SJSA1 (cell line): ENCODE measurements at regions not wholly inside any gene's neighbourhood (a gene's known extent, or its start where the extent isn't known, plus 50 kb on each side); places are given as distances from the start of the nearest gene placed in this dataset.

Experiments used
- DNase-seq, 2 experiments: peaks; one replicate each; pipeline ENCODE4 v3.0.0-alpha.2; 2015 to 2020; ENCODE audit warnings: low spot score in 2 of 2, low read depth in 1 of 2
- H3K27ac ChIP-seq: fragments of 250-450 bp; sonication (Bioruptor Pico); 2 replicates; pipeline ENCODE4 v1.5.1; 2020; ENCODE audit warnings: mild to moderate bottlenecking, moderate library complexity
- H3K27me3 ChIP-seq: fragments of 250-450 bp; sonication (Bioruptor Pico); replicated peaks from 2 replicates; pipeline ENCODE4 v1.5.1; 2020; ENCODE audit warnings: mild to moderate bottlenecking, moderate library complexity
- H3K36me3 ChIP-seq: fragments of 250-450 bp; sonication (Bioruptor Pico); 2 replicates; pipeline ENCODE4 v1.5.1; 2020; ENCODE audit warnings: mild to moderate bottlenecking
- H3K4me1 ChIP-seq: fragments of 250-450 bp; sonication (Bioruptor Pico); replicated peaks from 2 replicates; pipeline ENCODE4 v1.6.1; 2021; ENCODE audit warnings: mild to moderate bottlenecking
- H3K4me3 ChIP-seq: fragments of 250-450 bp; sonication (Bioruptor Pico); 2 replicates; pipeline ENCODE4 v1.5.1; 2020; ENCODE audit warnings: mild to moderate bottlenecking
- H3K9me3 ChIP-seq: fragments of 250-450 bp; sonication (Bioruptor Pico); replicated peaks from 2 replicates; pipeline ENCODE4 v1.5.1; 2020; ENCODE audit warnings: mild to moderate bottlenecking

DNA sequence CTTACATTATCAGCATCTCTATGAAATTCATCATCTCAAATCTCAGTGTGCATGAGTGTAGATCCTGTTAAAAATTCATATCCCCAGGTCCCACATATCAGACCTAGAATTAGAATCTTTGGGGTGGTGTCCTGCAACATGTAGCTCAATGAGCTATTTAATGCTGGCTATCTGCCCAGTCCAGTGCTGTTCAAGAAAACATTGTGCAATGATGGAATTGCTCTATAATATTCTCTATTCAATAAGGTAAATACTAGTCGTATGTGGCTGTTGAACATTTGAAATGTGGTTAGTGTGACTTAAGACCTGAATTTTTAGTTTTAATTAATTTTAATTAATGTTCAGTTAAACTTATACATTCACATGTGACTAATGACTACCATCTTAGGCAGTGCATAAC lies 127.4 kb downstream of the NOL4 start:
- no peaks in the 10 kb centered on the region for H3K9me3 ChIP-seq
- no peak overlapping the region for H3K27ac ChIP-seq
- no peaks in the 10 kb centered on the region for H3K4me1 ChIP-seq
- H3K27me3 ChIP-seq, result no peaks in the 10 kb centered on the region
- no peaks in the 10 kb centered on the region for H3K36me3 ChIP-seq
- H3K4me3 ChIP-seq, result no peak overlapping the region
- no peak for DNase-seq

DNA sequence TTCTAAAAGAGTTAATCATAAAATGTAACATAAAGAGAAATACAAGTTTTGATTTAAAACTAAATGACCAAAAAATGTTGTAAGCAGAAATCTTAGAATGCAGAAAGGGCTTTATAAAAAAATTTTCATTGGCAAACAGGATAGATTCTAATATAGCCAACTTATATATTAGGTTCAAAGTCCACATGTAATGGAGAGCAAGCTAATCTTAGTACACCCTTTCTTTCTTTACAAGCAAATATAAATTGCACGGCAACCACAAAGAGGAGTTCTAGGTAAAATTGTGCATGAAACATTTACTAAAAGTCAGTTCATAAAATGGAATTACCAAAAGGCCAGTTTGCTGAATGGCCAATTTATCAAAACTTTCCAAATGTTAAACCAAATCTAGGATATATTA lies 130.6 kb downstream of the NOL4 start:
- H3K36me3 ChIP-seq, result no peaks in the 10 kb centered on the region
- H3K27ac ChIP-seq, result no peak overlapping the region
- H3K4me3 ChIP-seq, result no peak overlapping the region
- H3K4me1 ChIP-seq, result no peaks in the 10 kb centered on the region
- H3K9me3 ChIP-seq, result no peaks in the 10 kb centered on the region
- no peaks in the 10 kb centered on the region for H3K27me3 ChIP-seq
- DNase-seq, result no peak

DNA sequence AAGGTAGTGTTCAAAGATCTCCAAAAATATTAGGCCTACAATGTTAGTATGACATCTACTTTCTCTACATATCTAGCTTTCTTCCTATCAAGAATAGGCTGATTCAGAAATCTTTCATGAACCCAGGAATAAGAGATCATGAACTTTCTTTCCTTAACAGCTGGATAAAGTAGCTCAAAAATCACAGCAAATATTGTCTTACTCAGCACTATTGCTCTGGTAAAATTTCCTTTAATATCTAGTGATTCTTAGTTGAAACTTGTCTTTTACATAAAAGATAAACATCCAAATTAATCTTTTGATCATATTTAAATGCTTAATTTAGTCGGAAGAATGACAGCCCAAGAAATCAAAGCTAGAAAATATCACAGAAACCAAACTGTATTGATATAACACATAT lies 131.9 kb downstream of the NOL4 start:
- H3K36me3 ChIP-seq, result no peaks in the 10 kb centered on the region
- H3K27me3 ChIP-seq, result no peaks in the 10 kb centered on the region
- DNase-seq, result no peak
- no peaks in the 10 kb centered on the region for H3K9me3 ChIP-seq
- H3K4me3 ChIP-seq, result no peak overlapping the region
- no peak overlapping the region for H3K27ac ChIP-seq
- no peaks in the 10 kb centered on the region for H3K4me1 ChIP-seq

DNA sequence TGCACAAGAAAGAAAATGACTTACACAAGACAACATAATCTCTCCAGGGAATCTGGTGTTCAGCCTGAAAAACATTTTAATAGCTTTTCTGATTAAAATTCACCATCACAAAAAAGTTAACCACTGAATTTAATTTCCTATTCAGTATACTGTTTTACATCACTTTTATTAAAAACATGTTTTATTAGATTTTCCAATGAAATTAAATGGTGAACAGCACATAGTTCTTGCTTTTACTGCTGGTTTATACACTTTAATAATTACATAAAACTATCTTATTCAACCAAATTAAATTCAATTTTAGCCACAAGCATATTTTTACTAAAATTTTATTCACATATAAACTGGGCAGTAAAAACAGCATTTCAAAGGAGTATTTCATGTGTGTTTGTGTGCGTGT lies 138.3 kb downstream of the NOL4 start:
- Histone ChIP-seq H3K9me3 (no peaks in the 10 kb centered on the region), H3K36me3 (no peaks in the 10 kb centered on the region), H3K4me3 (no peak overlapping the region), H3K4me1 (no peaks in the 10 kb centered on the region), H3K27ac (no peak overlapping the region), H3K27me3 (no peaks in the 10 kb centered on the region)
- DNase-seq, result no peak

DNA sequence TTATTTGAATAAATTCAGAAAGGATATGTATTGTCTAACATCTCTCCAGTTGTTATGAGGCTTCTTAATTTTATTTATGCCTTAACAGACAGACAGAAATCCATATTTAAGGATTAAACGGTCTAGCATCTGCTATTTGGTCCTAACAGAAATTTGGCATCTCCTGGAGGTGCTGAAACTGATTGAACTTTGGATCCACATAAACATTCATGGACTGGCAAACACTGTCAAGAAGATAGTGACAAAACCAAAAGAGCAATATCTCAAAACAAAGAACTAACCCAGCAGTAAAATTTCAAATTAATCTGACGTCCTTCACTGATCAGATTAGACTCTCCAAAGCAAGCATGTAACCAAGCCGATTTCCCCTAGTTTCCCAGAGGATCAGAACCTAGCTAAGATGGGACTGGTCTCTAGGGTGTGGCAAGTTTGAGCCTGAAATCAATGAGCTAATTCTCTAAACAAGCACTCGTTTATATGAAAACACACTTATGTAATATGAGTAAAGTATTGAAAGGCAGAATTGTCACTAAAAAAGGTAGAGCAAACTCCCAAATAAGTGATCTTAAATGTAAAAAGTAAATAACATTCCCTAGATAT lies 139.5 kb downstream of the NOL4 start:
- no peak overlapping the region for H3K4me3 ChIP-seq
- no peak for DNase-seq
- no peak overlapping the region for H3K27ac ChIP-seq
- H3K27me3 ChIP-seq, result no peaks in the 10 kb centered on the region
- H3K36me3 ChIP-seq, result no peaks in the 10 kb centered on the region
- H3K4me1 ChIP-seq, result no peaks in the 10 kb centered on the region
- H3K9me3 ChIP-seq, result no peaks in the 10 kb centered on the region

DNA sequence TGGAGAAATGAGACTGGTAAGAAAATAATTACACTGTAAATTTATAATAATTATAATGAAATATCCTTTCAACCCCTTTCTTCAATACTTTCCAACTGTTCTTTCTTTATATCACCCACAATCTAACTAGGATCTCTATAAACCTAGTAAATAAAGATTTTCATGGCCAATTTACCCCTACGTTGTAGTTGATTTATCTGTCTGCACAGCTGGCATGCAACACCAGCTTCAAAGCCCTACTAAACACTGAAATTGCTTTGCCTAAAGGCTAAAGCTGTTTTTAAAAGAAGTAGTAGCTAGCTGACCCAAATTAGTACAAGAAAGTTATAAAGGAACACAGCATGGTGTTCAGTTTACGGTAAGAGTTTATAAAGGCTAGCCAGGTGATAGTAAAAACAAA lies 140.1 kb downstream of the NOL4 start:
- no peaks in the 10 kb centered on the region for H3K4me1 ChIP-seq
- H3K27me3 ChIP-seq, result no peaks in the 10 kb centered on the region
- H3K27ac ChIP-seq, result no peak overlapping the region
- H3K4me3 ChIP-seq, result no peak overlapping the region
- no peak for DNase-seq
- no peaks in the 10 kb centered on the region for H3K9me3 ChIP-seq
- no peaks in the 10 kb centered on the region for H3K36me3 ChIP-seq

DNA sequence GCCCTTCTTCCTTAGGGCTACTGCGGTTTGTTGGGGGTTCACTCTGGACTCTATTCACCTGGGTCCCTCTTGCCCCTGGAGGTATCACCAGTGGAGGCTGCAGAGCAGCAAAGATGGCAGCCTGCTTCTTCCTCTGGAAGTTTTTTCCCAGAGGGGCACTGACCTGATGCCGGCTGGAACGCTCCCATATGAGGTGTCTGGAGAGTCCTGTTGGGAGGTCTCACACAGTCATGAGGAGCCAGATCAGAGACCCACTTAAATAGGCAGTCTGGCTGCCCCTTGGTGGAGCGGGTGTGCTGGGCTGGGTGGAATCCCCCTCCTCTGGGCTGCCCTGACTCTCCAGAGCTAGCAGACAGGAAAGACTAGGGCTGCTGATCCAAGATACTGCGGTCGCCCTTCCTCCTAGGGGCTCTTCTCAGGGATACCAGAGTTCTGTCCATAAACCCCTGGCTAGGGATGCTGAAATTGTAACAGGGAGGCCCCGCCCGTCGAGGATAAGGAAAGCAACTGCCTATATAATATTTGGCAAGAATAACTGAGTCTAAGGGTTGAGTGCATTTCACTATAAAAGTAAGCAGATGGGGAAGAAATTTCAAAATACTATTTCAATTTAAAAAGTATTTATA lies 140.7 kb downstream of the NOL4 start:
- no peak overlapping the region for H3K4me3 ChIP-seq
- H3K9me3 ChIP-seq, result no peaks in the 10 kb centered on the region
- H3K36me3 ChIP-seq, result no peaks in the 10 kb centered on the region
- DNase-seq, result no peak
- no peak overlapping the region for H3K27ac ChIP-seq
- H3K4me1 ChIP-seq, result no peaks in the 10 kb centered on the region
- H3K27me3 ChIP-seq, result no peaks in the 10 kb centered on the region

DNA sequence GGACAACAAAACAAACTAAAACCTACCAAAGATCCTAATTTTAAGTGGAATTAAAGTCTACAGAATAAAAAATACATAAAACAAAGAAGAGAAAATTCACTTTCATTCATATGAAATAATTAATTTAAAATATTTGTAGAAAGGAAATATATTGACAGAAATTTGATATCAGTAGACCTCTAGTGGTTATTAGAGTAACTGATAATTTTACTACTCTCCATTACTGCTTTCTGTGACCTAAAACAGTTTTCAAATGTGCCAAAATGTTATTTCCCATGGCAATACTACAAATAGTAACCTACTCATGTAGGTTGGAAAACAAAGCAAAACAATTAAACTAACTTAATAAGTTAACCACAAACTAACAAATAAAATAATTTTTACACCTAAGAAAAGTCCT lies 147.1 kb downstream of the NOL4 start:
- Histone ChIP-seq H3K27ac (no peak overlapping the region), H3K27me3 (no peaks in the 10 kb centered on the region), H3K4me1 (no peaks in the 10 kb centered on the region), H3K36me3 (no peaks in the 10 kb centered on the region), H3K9me3 (no peaks in the 10 kb centered on the region), H3K4me3 (no peak overlapping the region)
- no peak for DNase-seq

DNA sequence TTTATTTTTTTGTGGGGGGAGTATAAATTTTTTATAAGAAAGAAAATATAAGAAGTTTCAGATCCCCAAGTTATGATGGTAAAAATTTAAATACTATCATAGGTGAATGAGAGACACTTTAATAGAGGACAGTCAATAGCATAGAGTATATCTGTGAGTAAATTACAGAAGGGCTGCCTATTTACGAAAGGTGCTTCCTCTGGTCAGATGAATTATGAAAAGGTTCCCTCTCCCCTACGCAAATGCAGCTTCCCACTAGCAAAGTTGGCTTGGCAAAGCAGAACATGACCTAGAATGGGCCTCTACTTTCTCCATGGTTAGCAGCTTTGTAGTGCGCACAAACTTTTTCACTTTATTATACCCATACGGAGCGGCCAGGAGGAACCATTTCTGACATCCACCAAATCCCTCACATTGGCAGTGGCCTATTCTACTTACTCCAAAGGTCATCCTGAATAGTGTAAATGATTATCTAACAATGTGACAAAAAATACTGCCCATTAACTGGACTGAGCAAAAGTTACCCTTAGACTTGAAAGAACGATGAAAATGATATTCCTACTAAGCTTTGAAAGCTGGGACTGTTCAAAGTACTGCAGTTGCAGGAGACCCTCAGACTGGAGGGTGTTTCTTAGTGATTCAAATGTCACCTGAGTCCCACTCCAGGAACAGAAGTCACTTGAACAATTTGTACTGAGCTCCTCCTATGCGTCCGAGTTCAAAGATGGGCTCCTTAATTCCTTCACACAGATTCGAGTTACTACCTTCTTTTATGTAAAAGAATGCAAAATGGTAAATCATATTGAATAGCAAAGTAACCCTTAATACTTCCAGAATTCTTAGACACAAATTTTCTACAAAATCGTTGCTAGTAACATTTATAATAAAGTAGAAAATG lies 148.5 kb downstream of the NOL4 start:
- no peak for DNase-seq
- Histone ChIP-seq H3K36me3 (no peaks in the 10 kb centered on the region), H3K9me3 (no peaks in the 10 kb centered on the region), H3K27ac (no peak overlapping the region), H3K4me1 (no peaks in the 10 kb centered on the region), H3K4me3 (no peak overlapping the region), H3K27me3 (no peaks in the 10 kb centered on the region)

DNA sequence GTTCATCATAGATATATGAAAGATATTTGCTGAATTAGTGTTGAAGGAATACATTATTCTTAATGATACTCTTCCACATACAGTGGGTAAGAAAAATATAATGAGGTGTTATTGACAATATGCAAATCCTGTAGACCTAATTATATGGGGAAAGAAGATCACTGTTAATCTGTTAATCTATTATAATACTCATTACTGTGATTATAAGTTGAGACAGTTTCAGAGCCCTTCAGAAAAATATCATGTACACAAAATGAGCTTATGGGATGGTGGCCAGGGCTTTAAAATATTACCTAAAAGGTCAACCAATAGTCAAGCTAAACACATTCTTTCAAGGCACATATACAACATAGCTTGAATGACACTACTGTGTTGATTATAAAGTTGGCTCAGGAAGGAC lies 163.5 kb downstream of the NOL4 start:
- Histone ChIP-seq H3K4me1 (no peaks in the 10 kb centered on the region), H3K9me3 (no peaks in the 10 kb centered on the region), H3K4me3 (no peak overlapping the region), H3K36me3 (no peaks in the 10 kb centered on the region), H3K27ac (no peak overlapping the region), H3K27me3 (no peaks in the 10 kb centered on the region)
- DNase-seq, result no peak

DNA sequence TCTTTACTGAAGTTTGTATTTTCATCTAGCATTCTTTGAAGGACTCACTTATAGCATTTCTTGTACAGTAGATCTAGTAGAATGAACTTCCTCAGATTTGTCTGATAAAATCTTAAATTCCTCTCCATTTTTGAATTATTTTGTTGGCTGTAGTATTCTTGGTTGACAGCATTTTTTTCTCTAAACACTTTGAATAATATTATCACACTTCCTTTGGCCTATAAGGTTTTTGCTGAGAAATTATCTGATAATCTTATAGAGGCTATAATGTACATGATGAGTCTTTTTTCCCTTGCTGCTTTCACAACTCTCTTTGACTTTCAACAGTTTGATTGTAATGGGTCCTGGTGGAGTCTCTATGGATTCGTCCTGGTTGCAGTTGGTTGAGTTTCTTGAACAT lies 169.5 kb downstream of the NOL4 start:
- DNase-seq, result no peak
- Histone ChIP-seq H3K27me3 (no peaks in the 10 kb centered on the region), H3K9me3 (no peaks in the 10 kb centered on the region), H3K4me3 (no peak overlapping the region), H3K27ac (no peak overlapping the region), H3K36me3 (no peaks in the 10 kb centered on the region), H3K4me1 (no peaks in the 10 kb centered on the region)

DNA sequence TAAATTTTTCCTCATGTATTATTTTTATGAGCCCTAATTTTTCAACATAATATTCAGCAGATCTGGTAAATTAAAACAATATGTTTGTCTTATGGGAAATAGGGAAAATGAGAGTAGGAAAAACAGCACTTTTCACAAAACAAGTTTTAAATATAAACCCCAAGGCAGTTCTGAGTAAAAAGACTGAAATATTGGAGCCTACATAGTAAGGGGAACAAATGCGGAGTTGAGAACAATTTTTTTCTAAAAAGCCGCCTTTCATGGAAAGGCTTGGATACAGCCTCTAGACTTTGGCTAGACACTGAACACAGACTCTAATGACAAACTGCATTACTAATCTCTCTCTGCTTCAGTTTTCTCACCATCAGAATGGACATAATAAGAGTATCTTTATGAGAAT lies 174.1 kb downstream of the NOL4 start:
- no peaks in the 10 kb centered on the region for H3K9me3 ChIP-seq
- no peak overlapping the region for H3K27ac ChIP-seq
- no peaks in the 10 kb centered on the region for H3K27me3 ChIP-seq
- H3K36me3 ChIP-seq, result no peaks in the 10 kb centered on the region
- no peaks in the 10 kb centered on the region for H3K4me1 ChIP-seq
- no peak for DNase-seq
- H3K4me3 ChIP-seq, result no peak overlapping the region

DNA sequence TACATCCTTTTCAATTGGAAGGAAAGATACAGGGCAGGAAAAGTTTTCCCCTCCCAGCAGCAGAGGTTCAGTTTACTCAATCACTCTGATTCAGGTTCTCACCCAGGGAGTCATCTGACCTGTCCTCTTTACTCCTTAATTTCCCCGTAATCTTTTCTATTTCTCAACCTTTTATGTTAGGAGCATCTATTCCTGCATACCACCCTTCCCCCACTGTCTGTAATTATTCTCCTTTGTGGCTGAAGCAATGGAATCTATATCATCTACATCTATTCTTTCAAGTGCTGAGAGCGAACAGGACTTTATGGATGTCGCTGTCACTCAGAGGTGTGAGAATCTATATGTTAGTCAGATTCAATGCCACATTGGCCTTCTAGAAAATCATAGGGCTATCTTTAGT lies 175.2 kb downstream of the NOL4 start:
- DNase-seq, result no peak
- H3K27ac ChIP-seq, result no peak overlapping the region
- no peak overlapping the region for H3K4me3 ChIP-seq
- H3K9me3 ChIP-seq, result no peaks in the 10 kb centered on the region
- H3K4me1 ChIP-seq, result no peaks in the 10 kb centered on the region
- H3K36me3 ChIP-seq, result no peaks in the 10 kb centered on the region
- no peaks in the 10 kb centered on the region for H3K27me3 ChIP-seq

DNA sequence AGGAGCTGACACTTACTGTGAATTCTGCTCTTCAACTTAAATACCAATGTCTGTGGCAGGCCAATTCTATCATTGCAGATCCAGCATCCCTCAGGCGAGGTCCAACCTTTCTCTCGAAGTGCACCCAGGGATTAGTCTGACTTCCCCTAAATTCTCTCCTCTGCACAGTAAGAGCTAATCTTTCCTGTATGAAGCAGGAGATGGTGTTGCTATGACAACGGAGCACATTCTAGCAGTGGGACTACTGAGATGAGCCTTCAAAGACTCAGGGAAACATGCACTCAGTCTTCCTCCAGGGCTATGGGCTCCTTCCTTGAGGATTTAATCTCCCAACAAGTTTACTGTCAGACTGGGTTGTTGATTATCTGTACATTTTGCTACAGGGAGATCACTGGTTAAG lies 176.3 kb downstream of the NOL4 start:
- H3K27me3 ChIP-seq, result no peaks in the 10 kb centered on the region
- H3K4me1 ChIP-seq, result no peaks in the 10 kb centered on the region
- H3K9me3 ChIP-seq, result no peaks in the 10 kb centered on the region
- H3K4me3 ChIP-seq, result no peak overlapping the region
- H3K36me3 ChIP-seq, result no peaks in the 10 kb centered on the region
- DNase-seq, result no peak
- no peak overlapping the region for H3K27ac ChIP-seq
